OCI-LY3 (cell line): ENCODE measurements at regions not wholly inside any gene's neighbourhood (a gene's known extent, or its start where the extent isn't known, plus 50 kb on each side); places are given as distances from the start of the nearest gene placed in this dataset.

Experiments
- H2AFZ ChIP-seq: fragments of 200-600, 300-600 bp; shearing (Covaris generic); 2 replicates; pipeline ENCODE4 v1.6.0; 2014; ENCODE audit warnings: antibody characterized with exemption, low read depth, low read length
- H3K27ac ChIP-seq: fragments of 200-600, 300-600 bp; sonication (generic); 2 replicates; pipeline ENCODE4 v1.5.1; 2014; ENCODE audit warnings: mild to moderate bottlenecking, low read length, moderate library complexity, mixed read lengths
- H3K27me3 ChIP-seq: fragments of 200-600, 300-600 bp; sonication (generic); 2 replicates; pipeline ENCODE4 v1.6.1; 2014; ENCODE audit warnings: low read depth, low read length, mixed read lengths
- H3K36me3 ChIP-seq: fragments of 200-600, 300-600 bp; sonication (generic); replicated peaks from 2 replicates; pipeline ENCODE3; 2014; ENCODE audit warnings: low read depth, low read length, mixed read lengths
- H3K4me1 ChIP-seq: fragments of 300-600, 200-600 bp; sonication (generic); 2 replicates; pipeline ENCODE4 v1.6.1; 2014; ENCODE audit warnings: low read length, mixed read lengths
- H3K4me2 ChIP-seq: fragments of 200-600, 300-600 bp; sonication (generic); 2 replicates; pipeline ENCODE4 v1.6.1; 2014; ENCODE audit warnings: low read length, mixed read lengths
- H3K4me3 ChIP-seq: fragments of 300-600, 200-600 bp; sonication (generic); 2 replicates; pipeline ENCODE4 v1.5.1; 2014; ENCODE audit warnings: antibody characterized with exemption, mild to moderate bottlenecking, low read length, moderate library complexity
- H3K79me2 ChIP-seq: fragments of 300-600, 200-600 bp; shearing (Covaris generic); 2 replicates; pipeline ENCODE4 v1.6.1; 2014; ENCODE audit warnings: mild to moderate bottlenecking, low read length, mixed read lengths
- H3K9ac ChIP-seq: fragments of 300-600, 200-600 bp; shearing (Covaris generic); 2 replicates; pipeline ENCODE4 v1.6.0; 2014; ENCODE audit warnings: mild to moderate bottlenecking, low read length, moderate library complexity
- H3K9me3 ChIP-seq: fragments of 200-600, 300-600 bp; shearing (Covaris generic); 2 replicates; pipeline ENCODE4 v1.6.1; 2014; ENCODE audit warnings: low read length, mixed read lengths; ENCODE audit not compliant: insufficient read depth
- H4K20me1 ChIP-seq: fragments of 200-600, 300-600 bp; sonication (generic); 2 replicates; pipeline ENCODE4 v1.6.1; 2016; ENCODE audit warnings: low read length, mixed read lengths; ENCODE audit not compliant: insufficient read depth
- EZH2phosphoT487 ChIP-seq: fragments of 200-600 bp; shearing (Covaris generic); IDR thresholded peaks from 2 replicates; pipeline ENCODE4 v1.6.1; 2018; ENCODE audit warnings: antibody characterized with exemption, mixed run types, low read depth
- TF ChIP-seq, protein P1 (sequence below): fragments of 200-600, 300-600 bp; sonication (generic); IDR thresholded peaks from 2 replicates; pipeline ENCODE4 v1.5.1; 2014; ENCODE audit warnings: antibody characterized with exemption, low read length, low read depth

- no peaks in the 10 kb centered on the region for H3K9me3 ChIP-seq
Measured at GRCh38 chr20:52098186-52098585, 93.4 kb downstream of the ZFP64 start.

GRCh38 chr20:52096117-52096516 lies 95.5 kb downstream of the ZFP64 start:
- no peaks in the 10 kb centered on the region for H3K9me3 ChIP-seq
- H3K4me3 ChIP-seq, result no peak overlapping the region
- no peak overlapping the region for H2AFZ ChIP-seq
- no peaks in the 10 kb centered on the region for H4K20me1 ChIP-seq
- no peaks in the 10 kb centered on the region for H3K79me2 ChIP-seq
- H3K27ac ChIP-seq, result no peak overlapping the region
- no peak overlapping the region for H3K9ac ChIP-seq
- H3K36me3 ChIP-seq, result no peaks in the 10 kb centered on the region
- no peak overlapping the region for H3K4me2 ChIP-seq
- no peaks in the 10 kb centered on the region for H3K4me1 ChIP-seq
- H3K27me3 ChIP-seq, result no peaks in the 10 kb centered on the region
- TF ChIP-seq, protein P1, sequence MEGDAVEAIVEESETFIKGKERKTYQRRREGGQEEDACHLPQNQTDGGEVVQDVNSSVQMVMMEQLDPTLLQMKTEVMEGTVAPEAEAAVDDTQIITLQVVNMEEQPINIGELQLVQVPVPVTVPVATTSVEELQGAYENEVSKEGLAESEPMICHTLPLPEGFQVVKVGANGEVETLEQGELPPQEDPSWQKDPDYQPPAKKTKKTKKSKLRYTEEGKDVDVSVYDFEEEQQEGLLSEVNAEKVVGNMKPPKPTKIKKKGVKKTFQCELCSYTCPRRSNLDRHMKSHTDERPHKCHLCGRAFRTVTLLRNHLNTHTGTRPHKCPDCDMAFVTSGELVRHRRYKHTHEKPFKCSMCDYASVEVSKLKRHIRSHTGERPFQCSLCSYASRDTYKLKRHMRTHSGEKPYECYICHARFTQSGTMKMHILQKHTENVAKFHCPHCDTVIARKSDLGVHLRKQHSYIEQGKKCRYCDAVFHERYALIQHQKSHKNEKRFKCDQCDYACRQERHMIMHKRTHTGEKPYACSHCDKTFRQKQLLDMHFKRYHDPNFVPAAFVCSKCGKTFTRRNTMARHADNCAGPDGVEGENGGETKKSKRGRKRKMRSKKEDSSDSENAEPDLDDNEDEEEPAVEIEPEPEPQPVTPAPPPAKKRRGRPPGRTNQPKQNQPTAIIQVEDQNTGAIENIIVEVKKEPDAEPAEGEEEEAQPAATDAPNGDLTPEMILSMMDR, result no peak
- TF ChIP-seq EZH2phosphoT487, result no peak

More at GRCh38 chr20:52098186-52098585, 93.4 kb downstream of the ZFP64 start:
- Histone ChIP-seq H3K27ac (no peak overlapping the region), H3K9ac (no peak overlapping the region), H3K4me3 (no peak overlapping the region), H3K4me2 (no peak overlapping the region), H3K4me1 (no peaks in the 10 kb centered on the region), H3K27me3 (no peaks in the 10 kb centered on the region), H3K79me2 (no peaks in the 10 kb centered on the region), H3K36me3 (no peaks in the 10 kb centered on the region), H4K20me1 (no peaks in the 10 kb centered on the region), H2AFZ (no peak overlapping the region)
- TF ChIP-seq, protein P1, result no peak
- no peak for TF ChIP-seq EZH2phosphoT487

- Histone ChIP-seq H3K27me3 (no peaks in the 10 kb centered on the region), H3K79me2 (no peaks in the 10 kb centered on the region), H3K9ac (no peak overlapping the region), H2AFZ (no peak overlapping the region), H3K9me3 (no peaks in the 10 kb centered on the region), H3K4me3 (no peak overlapping the region), H3K27ac (no peak overlapping the region), H3K4me2 (no peak overlapping the region), H3K36me3 (no peaks in the 10 kb centered on the region), H4K20me1 (no peaks in the 10 kb centered on the region), H3K4me1 (no peaks in the 10 kb centered on the region)
- no peak for TF ChIP-seq EZH2phosphoT487
- TF ChIP-seq, protein P1, result no peak
Measured at GRCh38 chr20:52094693-52095092, 96.9 kb downstream of the ZFP64 start.

DNA sequence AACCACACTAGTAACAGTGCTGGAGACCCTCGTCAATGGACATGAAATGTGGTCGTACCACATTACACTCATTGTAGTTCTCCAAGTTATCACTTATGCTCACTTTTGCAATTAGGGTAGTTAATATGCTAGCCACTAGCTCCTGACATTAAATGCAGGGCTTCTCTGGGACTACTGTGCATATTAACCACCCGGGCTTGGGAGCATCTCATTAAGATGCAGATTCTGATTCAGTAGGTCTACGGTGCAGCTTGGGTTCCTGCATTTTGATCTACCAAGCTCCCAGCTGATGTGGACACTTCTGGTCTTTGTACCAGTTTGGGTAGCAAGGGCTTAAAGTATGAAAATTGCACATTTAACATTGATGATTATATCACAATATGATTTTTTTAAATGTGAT lies 98.0 kb downstream of the ZFP64 start:
- TF ChIP-seq, protein P1, result no peak
- no peak for TF ChIP-seq EZH2phosphoT487
- peaks cover under 1% of the 10 kb centered on the region for H3K36me3 ChIP-seq
- H3K79me2 ChIP-seq, result no peaks in the 10 kb centered on the region
- H3K27me3 ChIP-seq, result no peaks in the 10 kb centered on the region
- no peak overlapping the region for H3K27ac ChIP-seq
- no peak overlapping the region for H3K9ac ChIP-seq
- H3K4me3 ChIP-seq, result no peak overlapping the region
- H2AFZ ChIP-seq, result no peak overlapping the region
- H3K9me3 ChIP-seq, result no peaks in the 10 kb centered on the region
- no peaks in the 10 kb centered on the region for H4K20me1 ChIP-seq
- no peak overlapping the region for H3K4me2 ChIP-seq
- H3K4me1 ChIP-seq, result no peaks in the 10 kb centered on the region
